ENCODE measurements at regions not wholly inside any gene's neighbourhood (a gene's known extent, or its start where the extent isn't known, plus 50 kb on each side); places are given as distances from the start of the nearest gene placed in this dataset.
A peak's percentile ranks its signal among the peaks of the same experiment; 100 is the strongest.
"Not testable (repeated sequence)": the region's sequence is repeated elsewhere in the genome, so short reads cannot be mapped to it uniquely, and the experiment has no call there.

GRCh38 chr17:77037943-77038342, 102.8 kb upstream of the SEC14L1 start:
- no peak for DNase-seq (ENCODE audit: low spot score)

DNA sequence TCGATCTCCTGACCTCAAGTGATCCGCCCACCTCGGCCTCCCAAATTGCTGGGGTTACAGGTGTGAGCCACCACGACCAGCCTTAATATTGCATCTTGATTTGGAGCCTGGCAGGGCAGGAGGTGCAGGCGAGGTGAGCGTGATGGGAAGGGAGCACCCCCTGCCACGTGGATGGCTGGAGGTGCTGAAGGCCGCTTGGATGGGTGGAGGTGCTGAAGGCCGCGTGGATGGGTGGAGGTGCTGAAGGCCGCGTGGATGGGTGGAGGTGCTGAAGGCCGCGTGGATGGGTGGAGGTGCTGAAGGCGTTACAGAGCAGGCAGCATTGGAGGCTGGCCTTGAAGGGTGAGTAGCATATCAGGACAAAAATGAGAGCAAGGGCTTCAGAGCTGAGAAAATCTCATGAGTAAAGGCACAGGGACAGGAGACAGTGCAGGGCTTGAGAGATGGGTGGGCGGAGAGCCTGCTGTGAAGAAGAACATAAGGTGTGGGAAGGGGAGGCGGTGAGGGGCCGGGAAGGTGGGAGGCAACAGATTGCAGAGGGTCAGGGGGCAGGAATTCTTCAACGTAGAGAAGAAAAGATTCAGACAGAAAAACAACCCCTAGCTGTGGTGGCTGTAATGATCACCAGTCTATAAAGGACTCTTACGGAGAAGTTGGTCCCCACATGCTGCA, 101.7 kb upstream of the SEC14L1 start:
- no peak for DNase-seq (ENCODE audit: low spot score)

DNA sequence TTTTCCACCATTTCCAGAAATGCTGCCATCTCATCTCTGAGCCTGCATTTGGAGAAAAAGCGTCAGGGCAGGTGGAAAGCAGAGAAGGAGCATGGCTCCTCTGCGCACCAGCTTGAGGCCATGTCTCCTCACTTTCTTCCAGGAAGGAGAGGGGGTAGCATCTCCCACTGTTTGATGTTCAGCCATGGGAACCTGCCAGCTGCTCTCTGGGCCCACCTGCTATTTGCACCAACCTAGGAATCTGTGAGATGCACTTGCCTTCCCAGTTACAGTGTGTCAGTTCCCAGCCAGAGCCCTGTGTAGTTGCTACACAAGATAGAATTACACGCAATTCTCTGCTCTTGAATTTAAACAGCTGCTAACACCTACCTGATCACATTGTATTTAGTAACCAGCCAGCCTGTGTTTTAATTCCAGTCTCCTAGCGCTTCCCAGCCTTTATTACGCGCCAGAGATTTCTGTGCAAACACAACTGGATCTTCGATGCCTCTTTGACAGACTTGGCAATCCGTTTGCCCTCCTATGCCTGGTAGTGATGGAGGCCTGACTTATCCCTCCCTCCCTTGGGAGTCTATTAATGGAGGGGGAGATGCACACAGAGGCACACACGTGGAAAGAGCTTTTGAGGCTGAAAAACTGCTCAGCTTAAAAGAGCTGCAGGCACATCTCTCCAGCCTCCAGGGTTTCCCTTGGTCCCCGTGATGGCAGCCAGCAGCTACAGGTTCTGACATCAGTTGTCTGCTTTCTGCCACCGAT, 98.1 kb upstream of the SEC14L1 start:
- no peak for DNase-seq (ENCODE audit: low spot score)

DNA sequence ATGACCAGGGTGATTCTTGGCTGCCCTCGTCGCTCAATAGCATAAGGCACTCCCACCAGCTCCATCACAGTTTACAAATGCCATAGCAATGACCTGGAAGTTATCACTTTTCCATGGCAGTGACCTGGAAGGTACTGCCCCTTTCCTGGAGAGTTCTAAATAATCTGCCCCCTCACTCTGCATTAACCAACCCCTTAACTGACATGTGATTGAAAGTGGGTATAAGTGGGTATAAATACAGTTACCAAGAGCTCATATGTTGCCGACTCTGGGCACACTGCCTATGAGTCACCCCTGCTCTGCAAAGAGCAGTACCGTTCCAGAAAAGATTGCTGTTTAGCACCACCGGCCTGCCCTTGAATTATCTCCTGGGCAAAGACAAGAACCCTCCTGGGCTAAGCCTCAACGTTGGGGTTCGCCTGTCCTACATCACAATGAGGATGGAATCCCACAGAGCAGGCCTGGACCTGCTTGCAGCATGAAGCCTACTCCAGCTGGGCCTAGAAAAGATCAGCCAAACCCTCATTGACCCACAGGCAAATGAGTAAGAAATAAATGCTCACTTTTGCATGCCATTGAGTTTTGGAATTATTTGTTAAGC, 95.2 kb upstream of the SEC14L1 start:
- DNase-seq (ENCODE audit: low spot score) = no peak

DNA sequence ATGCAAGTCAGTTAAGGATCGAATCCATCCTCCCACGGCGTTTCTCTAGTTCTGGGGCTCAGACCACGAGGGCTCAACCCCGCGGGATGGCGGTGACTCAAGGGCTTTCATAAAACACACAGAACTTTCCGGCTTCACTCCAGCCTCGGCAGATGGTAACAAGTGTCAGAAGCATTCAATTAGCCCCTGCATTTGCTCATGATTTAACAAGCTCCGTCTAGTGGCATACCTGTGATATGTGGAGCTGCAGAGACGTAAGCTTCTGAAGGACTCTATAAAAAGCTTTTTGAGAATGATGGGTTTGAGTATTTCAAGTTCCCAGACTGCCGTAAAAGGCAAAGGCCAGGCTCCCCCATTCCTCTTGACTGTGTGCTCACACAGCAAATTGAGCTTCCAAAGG, 91.3 kb upstream of the SEC14L1 start:
- no peak for DNase-seq (ENCODE audit: low spot score)

DNA sequence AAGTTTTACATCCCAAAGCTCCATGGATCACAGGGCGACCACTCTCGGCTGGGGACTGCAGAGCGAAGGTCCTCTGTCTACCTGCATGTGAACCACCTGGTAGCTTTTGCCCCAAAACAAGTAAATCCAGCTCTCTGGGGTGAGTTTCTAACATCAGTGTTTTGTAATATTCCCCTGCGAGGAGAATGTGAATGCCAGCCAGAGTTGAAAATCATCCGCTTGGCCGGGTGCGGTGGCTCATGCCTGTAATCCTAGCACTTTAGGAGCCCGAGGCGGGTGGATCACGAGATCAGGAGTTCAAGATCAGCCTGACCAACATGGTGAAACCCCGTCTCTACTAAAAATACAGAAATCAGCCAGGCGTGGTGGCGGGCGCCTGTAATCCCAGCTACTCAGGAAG, 89.9 kb upstream of the SEC14L1 start:
- not testable (repeated sequence) for DNase-seq (ENCODE audit: low spot score)

GRCh38 chr17:77054936-77055335, 85.8 kb upstream of the SEC14L1 start:
- no peak for DNase-seq (ENCODE audit: low spot score)

GRCh38 chr17:77055453-77055852, 85.3 kb upstream of the SEC14L1 start:
- no peak for DNase-seq (ENCODE audit: low spot score)

GRCh38 chr17:77058016-77058415, 82.8 kb upstream of the SEC14L1 start:
- DNase-seq (ENCODE audit: low spot score) = no peak

DNA sequence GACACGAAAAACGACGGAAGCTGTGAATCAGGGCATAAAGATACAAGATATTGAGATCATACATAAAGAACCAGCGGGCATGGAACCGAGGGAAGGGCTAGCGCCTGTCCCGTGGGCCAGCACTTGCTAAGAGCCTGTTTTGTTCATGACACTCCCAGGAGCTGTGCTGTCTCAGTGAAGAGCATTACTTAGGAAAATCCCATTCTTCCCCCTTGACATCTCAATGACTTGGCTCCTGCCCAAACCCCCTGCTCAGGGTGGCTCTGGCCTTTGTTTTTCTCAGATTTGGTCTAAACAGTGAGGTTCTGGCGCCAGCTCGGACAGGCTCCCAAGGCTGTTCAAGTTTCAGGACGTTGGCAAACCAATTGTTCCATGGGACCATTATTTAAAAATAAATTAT, 79.1 kb upstream of the SEC14L1 start:
- DNase-seq (ENCODE audit: low spot score) = no peak

GRCh38 chr17:77064598-77064997, 76.2 kb upstream of the SEC14L1 start:
- no peak for DNase-seq (ENCODE audit: low spot score)

GRCh38 chr17:77066165-77066564, 74.6 kb upstream of the SEC14L1 start:
- no peak for DNase-seq (ENCODE audit: low spot score)

GRCh38 chr17:77066726-77067409, 73.9 kb upstream of the SEC14L1 start:
- DNase-seq (ENCODE audit: low spot score) = peak; percentile 90

GRCh38 chr17:77068915-77069314, 71.9 kb upstream of the SEC14L1 start:
- no peak for DNase-seq (ENCODE audit: low spot score)

DNA sequence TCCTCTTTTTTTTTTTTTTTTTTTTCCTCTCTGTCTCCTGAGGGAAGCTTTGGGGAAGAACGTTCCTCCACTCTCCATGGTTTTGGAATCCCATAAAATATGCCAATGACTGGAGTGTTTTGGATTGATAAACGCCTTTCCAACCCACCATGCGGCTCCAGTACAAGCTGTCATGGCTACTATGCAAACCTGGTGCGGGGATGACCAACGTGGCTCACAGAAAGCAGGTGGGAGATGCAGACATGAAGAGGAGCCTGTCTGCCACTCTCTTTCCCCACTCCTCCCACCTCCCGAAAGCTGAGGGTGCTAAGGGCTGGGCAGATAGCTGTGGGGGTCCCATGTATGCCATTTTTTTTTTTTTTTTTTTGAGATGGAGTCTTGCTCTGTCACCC, 69.9 kb upstream of the SEC14L1 start:
- DNase-seq (ENCODE audit: low spot score) = no peak

DNA sequence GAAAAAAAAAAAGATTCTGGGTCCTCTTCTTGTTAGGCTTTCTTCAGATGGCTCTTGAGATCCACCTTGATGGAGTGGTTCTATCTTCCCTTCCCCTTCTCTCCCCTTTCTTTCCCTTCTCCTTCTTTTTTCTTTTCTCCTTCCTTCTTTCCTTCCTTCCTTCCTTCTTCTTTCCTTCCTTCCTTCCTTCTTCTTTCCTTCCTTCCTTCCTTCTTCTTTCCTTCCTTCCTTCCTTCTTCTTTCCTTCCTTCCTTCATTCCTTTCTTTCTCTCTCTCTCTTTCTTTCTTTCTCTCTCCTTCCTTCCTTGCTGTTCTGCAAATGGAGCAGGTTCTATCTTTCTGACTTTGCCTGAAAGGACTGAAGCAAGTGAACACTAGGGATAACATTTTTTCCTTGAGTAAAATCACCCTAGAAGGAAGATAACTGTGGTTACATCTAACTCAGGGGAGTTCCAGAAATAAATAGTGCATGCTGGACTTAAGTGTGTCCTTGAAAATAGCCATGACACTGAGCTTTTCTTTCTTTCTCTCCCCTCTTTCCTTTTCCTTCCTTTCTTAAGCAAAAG, 68.8 kb upstream of the SEC14L1 start:
- DNase-seq (ENCODE audit: low spot score) = no peak

- DNase-seq (ENCODE audit: low spot score) = no peak
These were observed 68.1 kb upstream of the SEC14L1 start for GRCh38 chr17:77072670-77073069.

- no peak for DNase-seq (ENCODE audit: low spot score)
These were observed 66.1 kb upstream of the SEC14L1 start for GRCh38 chr17:77074681-77075080.

DNA sequence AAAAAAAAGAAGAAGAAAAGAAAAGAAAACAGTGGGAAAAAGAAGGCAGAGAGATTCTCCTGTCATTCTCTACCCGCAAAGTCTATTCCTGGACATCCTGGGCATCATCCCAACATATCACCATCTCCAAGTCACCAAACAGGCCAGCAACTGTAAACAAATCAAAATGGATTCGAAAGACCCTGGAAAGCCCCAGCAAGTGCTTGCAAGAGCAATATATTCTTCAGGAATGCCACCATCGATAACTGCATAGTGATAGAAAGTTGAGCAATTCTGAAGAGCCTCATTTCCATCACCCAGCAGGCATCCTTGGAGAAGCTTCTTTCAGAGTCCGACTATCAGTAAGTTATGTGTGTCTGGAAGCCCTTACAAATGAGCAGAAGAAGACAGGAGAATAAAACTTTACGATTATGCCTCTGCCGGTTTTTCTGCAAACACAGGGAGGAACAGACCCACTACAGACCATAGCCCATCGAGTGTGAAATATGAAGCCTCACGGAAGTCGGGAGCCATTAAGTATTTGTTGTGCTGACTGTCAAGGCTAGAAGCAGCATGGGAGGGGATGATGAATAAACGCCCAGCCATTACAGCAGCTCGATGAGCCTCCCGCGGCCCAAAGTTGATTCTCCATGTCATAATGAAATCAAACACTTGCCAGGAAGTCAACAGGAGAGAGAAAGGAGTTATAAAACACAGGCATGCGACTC, 64.5 kb upstream of the SEC14L1 start:
- DNase-seq (ENCODE audit: low spot score) = no peak

DNA sequence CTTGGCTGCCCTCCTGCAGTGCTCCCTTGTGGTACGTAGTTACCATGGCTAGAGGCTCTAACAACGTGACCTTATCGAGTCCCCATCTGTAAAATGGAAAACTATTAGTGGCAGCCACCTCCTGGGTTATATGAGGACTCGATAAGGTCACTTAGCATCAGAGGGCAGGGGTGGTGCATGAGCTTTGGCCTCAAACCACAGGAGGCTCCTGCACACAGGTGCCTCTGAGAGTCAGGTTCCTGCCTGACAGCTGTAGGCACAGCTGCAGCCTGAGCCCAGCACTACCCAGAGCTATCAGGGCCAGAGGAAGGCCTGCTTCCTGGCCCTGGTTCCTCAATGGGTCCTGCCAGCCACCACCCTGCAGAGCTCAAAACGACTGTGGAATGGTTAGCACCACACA, 57.2 kb upstream of the SEC14L1 start:
- no peak for DNase-seq (ENCODE audit: low spot score)

DNA sequence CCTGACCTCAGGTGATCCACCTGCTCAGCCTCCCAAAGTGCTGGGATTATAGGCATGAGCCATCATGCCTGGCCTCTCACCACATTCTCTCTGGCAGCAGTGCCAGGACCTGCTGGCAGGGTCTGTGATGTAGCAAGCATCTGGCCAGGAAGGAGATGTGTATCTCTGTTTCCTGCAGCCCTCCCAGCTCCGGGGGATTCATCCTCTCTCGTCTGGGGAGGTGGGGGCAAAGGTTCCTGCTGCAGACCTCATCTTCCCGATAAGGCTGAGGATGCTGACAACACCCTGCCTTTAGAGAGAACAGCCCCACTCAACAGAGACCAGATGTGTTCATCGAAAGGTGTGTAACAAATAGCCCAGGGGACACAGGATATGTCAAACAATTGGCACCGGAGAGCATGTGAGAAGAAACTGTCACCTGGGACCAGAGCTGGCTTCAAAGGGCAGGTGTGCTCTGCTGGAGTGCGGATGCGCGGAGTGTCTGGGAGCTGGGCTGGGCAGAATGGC, 54.8 kb upstream of the SEC14L1 start:
- DNase-seq (ENCODE audit: low spot score) = no peak
